ENCODE measurements at regions not wholly inside any gene's neighbourhood (a gene's known extent, or its start where the extent isn't known, plus 50 kb on each side); places are given as distances from the start of the nearest gene placed in this dataset.

- DNase-seq (no peak), ATAC-seq (no peak)
- Histone ChIP-seq H3K4me1 (no peaks in the 10 kb centered on the region), H3K27me3 (ENCODE audit: low read depth) (no peaks in the 10 kb centered on the region), H3K9me3 (no peaks in the 10 kb centered on the region), H3K36me3 (no peaks in the 10 kb centered on the region), H3K27ac (no peak overlapping the region), H3K4me3 (no peak overlapping the region)
- TF ChIP-seq CTCF (IDR thresholded peaks at IDR 0.05) = no peak
- intact Hi-C loops (cut with DNase I) = no loop called here
These were observed 1077.9 kb upstream of the C9orf72 start for GRCh38 chr9:28651050-28651722.

GRCh38 chr9:28653216-28653615 lies 1079.9 kb upstream of the C9orf72 start:
- intact Hi-C loops (cut with DNase I) = no loop called here
- Histone ChIP-seq H3K9me3 (no peaks in the 10 kb centered on the region), H3K27me3 (ENCODE audit: low read depth) (no peaks in the 10 kb centered on the region), H3K27ac (no peak overlapping the region), H3K4me1 (no peaks in the 10 kb centered on the region), H3K36me3 (no peaks in the 10 kb centered on the region), H3K4me3 (no peak overlapping the region)
- ATAC-seq (no peak), DNase-seq (no peak)
- no peak for TF ChIP-seq CTCF (IDR thresholded peaks at IDR 0.05)

DNA sequence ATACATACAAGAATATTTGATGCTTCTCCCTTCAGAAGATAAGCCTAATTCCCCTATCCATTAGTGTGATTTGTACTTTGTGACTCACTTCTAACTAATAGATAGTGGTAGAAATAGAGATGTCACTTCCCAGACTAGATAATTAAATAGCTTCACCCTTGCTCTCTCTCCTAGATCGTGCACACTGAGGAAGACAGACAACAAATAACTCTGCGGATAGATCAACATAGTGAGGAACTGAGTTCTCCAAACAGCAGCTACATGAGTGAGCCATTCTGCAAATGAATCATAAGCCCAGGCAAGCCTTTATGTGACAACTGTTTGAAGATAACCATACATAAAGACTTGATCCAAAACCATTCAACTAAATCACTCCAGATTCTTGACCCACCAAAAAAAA lies 1083.4 kb upstream of the C9orf72 start:
- DNase-seq (no peak), ATAC-seq (no peak)
- Histone ChIP-seq H3K4me1 (no peaks in the 10 kb centered on the region), H3K27me3 (ENCODE audit: low read depth) (no peaks in the 10 kb centered on the region), H3K9me3 (no peaks in the 10 kb centered on the region), H3K36me3 (no peaks in the 10 kb centered on the region), H3K4me3 (no peak overlapping the region), H3K27ac (no peak overlapping the region)
- no peak for TF ChIP-seq CTCF (IDR thresholded peaks at IDR 0.05)
- intact Hi-C loops (cut with DNase I) = no loop called here

- no peaks in the 10 kb centered on the region for H3K4me1 ChIP-seq
- ATAC-seq (no peak), DNase-seq (no peak)
- H3K4me3 ChIP-seq = no peak overlapping the region
- no peak overlapping the region for H3K27ac ChIP-seq
- no peak for TF ChIP-seq CTCF (IDR thresholded peaks at IDR 0.05)
- H3K27me3 ChIP-seq (ENCODE audit: low read depth) = no peaks in the 10 kb centered on the region
- no peaks in the 10 kb centered on the region for H3K36me3 ChIP-seq
- intact Hi-C loops (cut with DNase I) = no loop called here
- H3K9me3 ChIP-seq = no peaks in the 10 kb centered on the region
These were observed 1088.6 kb upstream of the C9orf72 start for GRCh38 chr9:28661853-28662252.

- DNase-seq (no peak), ATAC-seq (no peak)
- no peaks in the 10 kb centered on the region for H3K4me1 ChIP-seq
- intact Hi-C loops (cut with DNase I) = no loop called here
- no peaks in the 10 kb centered on the region for H3K27me3 ChIP-seq (ENCODE audit: low read depth)
- no peak overlapping the region for H3K4me3 ChIP-seq
- no peak overlapping the region for H3K27ac ChIP-seq
- no peak for TF ChIP-seq CTCF (IDR thresholded peaks at IDR 0.05)
- no peaks in the 10 kb centered on the region for H3K36me3 ChIP-seq
- no peaks in the 10 kb centered on the region for H3K9me3 ChIP-seq
These were observed 1089.4 kb upstream of the C9orf72 start for GRCh38 chr9:28662675-28663074.
